NCI-H1092 (cell line): ENCODE measurements at regions not wholly inside any gene's neighbourhood (a gene's known extent, or its start where the extent isn't known, plus 50 kb on each side); places are given as distances from the start of the nearest gene placed in this dataset.

Experiments used
- DNase-seq: peaks from one replicate; lab custom pipeline; 2025; lab: John Stamatoyannopoulos, UW

DNA sequence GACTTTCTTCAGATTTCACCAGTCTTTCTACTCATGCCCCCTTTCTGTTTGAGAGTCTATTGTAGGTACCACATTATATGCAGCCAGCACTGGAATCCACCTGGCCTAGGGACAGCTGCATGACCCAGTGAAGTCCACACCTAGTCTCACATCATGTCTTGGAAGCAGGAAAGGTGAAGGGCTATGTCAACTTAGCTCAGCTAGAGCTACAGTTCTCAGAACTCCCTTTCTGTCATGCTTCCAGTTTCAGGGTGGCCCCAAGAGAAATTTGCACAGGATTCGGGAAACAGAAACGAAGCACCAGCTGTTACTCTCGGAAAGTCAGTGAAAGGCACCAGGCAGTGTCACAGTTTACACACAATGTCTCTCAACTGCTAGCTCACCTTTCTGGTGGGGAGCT is 51.6 kb upstream of the NLRP1 start:
- no peak for DNase-seq

GRCh38 chr17:5638596-5638995 is 54.3 kb upstream of the NLRP1 start:
- no peak for DNase-seq

DNA sequence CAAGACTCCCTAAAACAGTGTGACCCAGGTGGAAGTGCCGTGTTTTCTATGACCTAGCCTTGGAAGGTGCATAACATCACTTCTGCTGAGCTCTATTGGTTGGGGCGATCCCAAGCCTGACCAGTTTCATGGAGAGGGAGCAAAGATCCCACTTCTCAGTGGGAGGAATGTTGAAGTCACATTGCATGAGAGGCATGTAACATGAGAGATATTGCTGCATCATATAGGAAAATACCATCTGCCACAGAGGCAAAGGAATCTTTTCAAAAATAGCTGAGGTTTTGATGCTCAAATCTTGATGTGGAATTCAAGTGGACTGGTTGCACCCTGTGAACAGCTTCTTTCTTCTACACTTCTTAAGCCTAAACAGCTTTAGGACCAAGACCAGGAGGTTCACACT is 56.4 kb upstream of the NLRP1 start:
- no peak for DNase-seq

DNA sequence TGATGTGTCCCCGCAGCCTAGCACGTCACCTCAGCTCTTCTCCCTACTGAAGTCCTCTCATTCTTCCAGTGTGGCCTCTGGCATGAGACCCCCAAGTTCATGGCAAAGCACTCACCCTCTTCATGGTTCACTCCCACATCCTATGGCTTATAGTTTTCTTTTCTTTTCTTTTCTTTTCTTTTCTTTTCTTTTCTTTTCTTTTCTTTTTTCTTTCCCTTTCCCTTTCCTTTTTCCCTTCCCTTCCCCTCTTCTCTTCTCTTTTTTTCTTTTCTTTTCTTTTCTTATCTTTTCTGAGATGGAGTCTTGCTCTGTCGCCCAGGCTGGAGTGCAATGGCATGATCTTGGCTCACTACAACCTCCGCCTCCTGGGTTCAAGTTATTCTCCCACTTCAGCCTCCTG is 58.4 kb upstream of the NLRP1 start:
- DNase-seq, result no peak

- no peak for DNase-seq
These were observed 59.8 kb upstream of the NLRP1 start for GRCh38 chr17:5644065-5644464.

- DNase-seq, result no peak
These were observed 67.0 kb upstream of the NLRP1 start for GRCh38 chr17:5651348-5651747.

GRCh38 chr17:5661491-5662125 is 77.3 kb upstream of the NLRP1 start:
- DNase-seq, result no peak

DNA sequence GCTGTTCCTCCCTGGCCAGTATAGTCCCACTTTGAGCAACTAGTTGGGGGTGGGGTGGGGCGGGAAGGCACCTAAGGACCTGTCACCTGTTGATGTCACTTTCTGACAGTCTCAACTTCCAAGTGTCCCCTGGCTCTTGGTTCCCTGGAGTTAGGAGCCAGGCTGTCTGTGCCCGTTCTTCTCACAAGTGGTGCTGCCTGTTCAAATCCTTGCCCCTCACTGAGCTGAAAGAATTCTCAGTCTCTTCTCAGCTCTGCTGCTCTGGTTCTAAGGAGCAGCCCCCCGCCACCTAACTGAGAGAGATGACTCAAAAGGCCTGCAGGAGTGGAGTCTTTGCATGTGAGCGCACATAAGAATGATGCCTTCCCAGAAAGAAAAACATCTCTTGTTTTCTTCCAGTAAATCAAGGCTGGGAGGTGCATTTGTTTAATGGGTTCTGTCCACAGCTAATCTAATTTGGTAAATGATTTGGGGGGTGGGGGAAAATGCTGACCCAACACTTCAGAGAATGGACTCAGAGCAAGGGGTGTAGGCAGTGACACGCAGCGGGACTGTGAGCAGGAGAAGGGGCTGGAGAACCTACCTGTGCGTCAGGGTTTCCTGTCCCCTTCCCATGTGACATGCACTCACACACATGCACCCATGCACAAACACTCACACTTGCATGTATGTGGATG is 78.2 kb upstream of the NLRP1 start:
- DNase-seq, result no peak

- DNase-seq, result no peak
These were observed 80.9 kb upstream of the NLRP1 start for GRCh38 chr17:5665164-5665563.

DNA sequence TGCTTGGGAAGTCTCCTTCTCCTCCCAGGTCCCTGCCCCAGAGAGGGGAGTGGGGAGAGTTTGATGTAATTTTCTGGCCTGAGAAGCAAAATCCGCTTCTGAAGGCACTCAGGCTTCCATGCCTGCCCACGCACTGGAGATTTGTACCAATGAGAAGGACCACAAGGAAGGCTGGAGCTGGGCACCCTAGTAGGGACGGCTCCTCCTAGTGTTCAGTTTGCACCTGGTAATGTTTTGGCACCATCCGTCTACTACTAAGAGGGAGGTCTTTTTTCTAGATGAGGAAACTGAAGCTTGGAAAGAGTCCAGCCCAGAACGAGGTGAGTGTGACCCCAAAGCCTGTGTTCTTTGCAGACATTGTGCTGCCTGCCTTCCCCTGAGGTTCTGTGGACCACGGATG is 83.6 kb upstream of the NLRP1 start:
- DNase-seq, result no peak

DNA sequence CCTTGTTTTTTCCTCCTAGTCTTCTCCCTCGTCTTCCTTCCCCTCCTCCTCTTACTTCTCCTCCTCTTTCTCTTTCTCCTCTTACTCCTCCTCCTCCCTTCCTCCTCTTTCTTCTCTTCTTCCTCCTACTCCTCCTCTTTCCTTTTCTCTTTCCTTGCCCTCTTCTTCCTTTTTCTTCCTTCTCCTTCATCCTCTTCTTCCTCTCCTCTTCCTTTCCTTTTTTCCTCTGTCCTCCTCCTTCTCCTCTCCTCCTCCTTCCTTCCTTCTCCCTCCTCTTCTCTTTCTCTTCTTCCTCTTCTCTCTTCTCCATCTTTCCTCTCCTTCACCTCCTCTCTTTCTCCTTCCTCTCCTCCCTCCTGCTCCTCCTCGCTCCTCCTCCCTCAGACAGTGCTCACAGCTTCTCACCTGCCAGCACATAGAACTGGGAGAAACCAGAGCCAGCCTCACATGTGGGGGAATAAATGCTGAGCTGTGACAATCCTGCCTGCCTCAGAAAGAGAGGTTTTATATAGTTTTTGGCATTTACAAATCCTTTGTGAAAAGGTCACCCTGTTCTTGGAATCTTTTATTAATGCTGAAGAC is 84.3 kb upstream of the NLRP1 start:
- no peak for DNase-seq

DNA sequence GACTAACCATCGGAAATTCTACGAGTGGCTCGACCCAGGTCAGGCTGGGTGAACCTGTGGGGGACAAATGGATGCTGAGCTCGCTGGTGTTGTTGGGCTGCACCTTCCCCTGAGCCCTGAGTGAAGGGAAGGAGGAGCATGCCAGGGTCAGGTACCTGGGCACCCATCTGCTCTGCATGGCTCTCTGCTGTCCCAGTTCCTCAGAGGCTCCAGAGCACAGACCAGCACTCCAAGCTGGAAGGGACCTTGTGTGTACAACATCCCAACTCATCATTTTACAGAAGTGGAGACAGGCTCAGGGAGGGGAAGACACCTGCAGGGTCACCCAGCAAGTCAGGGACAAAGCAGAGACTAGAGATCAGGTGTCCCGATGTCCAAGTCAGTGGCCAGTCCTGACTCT is 84.9 kb upstream of the NLRP1 start:
- no peak for DNase-seq

- DNase-seq, result no peak
These were observed 87.8 kb upstream of the NLRP1 start for GRCh38 chr17:5672141-5672540.

- DNase-seq, result no peak
These were observed 88.6 kb upstream of the NLRP1 start for GRCh38 chr17:5672815-5673430.

DNA sequence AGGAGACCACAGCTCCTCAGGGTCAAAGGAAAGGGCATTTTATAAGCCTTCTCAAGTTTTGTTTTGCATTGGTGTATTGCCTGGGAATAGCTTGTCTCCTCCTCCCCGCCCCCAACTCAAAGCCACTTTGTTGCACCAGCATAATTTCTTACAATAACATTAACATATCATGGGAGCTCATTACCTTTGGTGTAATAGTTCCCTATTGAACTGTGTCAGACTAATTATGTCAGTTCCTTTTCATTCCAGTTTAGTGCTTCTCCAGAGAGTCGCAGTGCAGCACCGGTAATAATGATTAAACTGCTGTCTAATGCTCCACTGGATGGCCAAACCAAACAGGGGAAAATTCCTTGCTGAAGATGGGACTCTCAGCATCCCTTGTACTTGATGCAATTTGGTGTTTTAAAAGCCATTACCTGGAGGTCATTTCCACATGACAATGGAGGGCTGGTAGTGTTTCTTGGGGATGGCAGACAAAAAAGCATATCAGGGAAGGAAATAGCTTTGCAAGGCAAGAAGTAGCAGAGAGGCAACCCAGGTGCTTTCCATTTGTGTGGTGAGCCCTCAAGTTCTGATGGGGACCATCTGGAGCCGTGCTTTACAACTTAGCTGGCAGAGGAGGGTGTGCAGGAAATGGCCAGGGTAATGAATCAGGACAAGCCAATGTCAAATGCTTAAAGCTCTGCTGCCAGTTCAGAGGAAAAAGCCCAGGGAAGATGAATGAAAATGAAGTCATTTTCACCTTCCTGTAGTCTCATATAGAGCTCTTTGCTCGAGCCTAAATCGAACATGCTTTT is 91.5 kb upstream of the NLRP1 start:
- no peak for DNase-seq

- DNase-seq, result no peak
These were observed 93.3 kb upstream of the NLRP1 start for GRCh38 chr17:5677620-5678019.

GRCh38 chr17:5678171-5678570 is 93.9 kb upstream of the NLRP1 start:
- DNase-seq, result no peak

DNA sequence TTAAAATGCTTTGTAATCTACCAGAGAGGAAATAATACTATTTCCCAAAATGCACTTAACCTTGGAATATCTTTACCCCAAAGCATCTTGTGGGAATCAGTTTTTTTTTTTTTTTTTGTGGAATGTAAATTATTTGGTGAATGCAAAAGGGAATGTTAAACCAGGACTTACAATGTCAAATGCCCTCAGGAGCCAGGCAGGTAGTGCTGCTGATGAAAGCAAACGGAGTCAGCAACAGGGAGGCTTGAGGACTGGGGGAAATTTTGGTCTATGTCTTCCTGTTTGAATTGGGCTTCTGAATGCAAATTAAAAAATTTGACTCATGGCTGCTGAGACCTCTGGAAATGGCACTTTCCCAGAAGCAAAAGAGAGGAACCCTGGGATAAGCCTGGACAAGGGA is 96.5 kb upstream of the NLRP1 start:
- DNase-seq, result no peak

GRCh38 chr17:5683241-5683640 is 98.9 kb upstream of the NLRP1 start:
- no peak for DNase-seq

DNA sequence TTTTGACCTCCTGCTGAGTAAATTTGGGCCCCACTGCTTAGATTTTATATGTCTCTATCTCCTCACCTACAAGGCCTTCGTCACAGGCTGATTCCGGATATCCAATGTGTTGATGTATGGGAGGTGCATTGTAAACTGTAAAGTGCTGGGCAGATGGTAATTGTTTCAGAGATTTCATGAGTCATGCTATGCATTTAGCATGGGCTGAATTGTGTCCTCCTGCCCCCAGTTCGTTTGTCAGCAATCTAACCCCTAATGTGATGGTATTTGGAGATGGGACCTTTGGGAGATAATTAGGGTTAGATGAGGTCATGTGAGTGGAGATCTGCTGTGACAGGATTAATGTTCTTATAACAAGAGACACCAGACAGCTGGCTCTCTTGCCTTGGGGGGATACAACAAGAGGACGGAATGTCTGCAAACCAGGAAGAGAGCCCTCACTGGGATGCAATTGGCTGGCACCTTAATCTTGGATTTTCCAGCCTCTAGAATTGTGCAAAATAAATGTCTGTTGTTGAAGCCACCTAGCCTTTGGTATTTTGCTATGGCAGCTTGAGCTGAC is 101.8 kb upstream of the NLRP1 start:
- DNase-seq, result no peak

DNA sequence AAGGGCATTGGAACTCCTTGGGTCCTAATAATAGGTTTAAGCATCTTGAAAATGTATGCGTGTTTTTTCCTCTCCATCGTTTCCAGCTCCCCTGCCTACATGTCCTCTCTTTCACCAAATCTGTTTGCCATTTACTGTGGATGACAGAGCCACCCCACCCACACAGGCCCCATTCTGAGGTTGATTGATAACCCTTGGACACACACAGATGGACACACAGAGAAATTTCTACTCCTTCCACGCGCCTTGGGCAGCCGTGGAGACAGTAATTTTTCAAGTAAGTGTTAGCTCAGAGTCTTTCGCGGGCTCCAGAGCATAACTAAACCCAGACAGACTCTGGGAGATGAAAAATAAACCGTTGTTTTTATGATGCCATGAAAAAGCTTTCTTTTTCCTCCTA is 103.3 kb upstream of the NLRP1 start:
- no peak for DNase-seq

- no peak for DNase-seq
These were observed 109.5 kb upstream of the NLRP1 start for GRCh38 chr17:5693821-5694220.
